ENCODE measurements at regions not wholly inside any gene's neighbourhood (a gene's known extent, or its start where the extent isn't known, plus 50 kb on each side); places are given as distances from the start of the nearest gene placed in this dataset.

- Mint-ChIP-seq H3K4me3 (no peak overlapping the region), H3K4me1 (ENCODE audit: low read depth in 2 of 2) (no peaks in the 10 kb centered on the region), H3K27ac (no peak overlapping the region), H3K27me3 (no peaks in the 10 kb centered on the region), H3K9me3 (peaks cover 4% of the 10 kb centered on the region), H3K36me3 (no peaks in the 10 kb centered on the region)
- ATAC-seq (no peak), DNase-seq (ENCODE audit: low spot score) (no peak)
Measured at GRCh38 chr5:61969347-61969746, 336.7 kb upstream of the KIF2A start.

- no peaks in the 10 kb centered on the region for H3K36me3 Mint-ChIP-seq
- DNase-seq (ENCODE audit: low spot score) (no peak), ATAC-seq (no peak)
- H3K27ac Mint-ChIP-seq = no peak overlapping the region
- H3K4me1 Mint-ChIP-seq (ENCODE audit: low read depth in 2 of 2) = no peaks in the 10 kb centered on the region
- H3K4me3 Mint-ChIP-seq = no peak overlapping the region
- peaks cover 4% of the 10 kb centered on the region for H3K9me3 Mint-ChIP-seq
- H3K27me3 Mint-ChIP-seq = no peaks in the 10 kb centered on the region
Measured at GRCh38 chr5:61969755-61970154, 336.3 kb upstream of the KIF2A start.

DNA sequence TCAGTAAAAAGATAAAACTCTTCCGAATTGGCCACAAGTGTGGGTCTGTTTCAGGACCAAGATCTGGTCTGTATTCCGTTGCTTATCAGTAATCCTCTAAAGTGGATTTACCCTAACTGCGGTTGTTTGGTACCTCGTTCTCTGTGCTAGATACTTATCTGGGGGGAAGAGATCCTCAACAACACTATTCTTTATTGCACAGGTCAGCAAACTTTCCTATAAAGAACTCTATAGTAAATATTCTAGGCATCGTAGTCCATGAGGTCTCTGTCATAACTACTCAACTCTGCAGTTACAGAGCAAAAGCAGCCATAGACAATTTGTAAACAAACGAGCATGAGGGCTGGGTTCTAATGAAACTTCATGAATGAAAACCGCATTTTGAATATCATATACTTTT, 335.8 kb upstream of the KIF2A start:
- no peak overlapping the region for H3K4me3 Mint-ChIP-seq
- H3K9me3 Mint-ChIP-seq = peaks cover 4% of the 10 kb centered on the region
- no peak for ATAC-seq

DNA sequence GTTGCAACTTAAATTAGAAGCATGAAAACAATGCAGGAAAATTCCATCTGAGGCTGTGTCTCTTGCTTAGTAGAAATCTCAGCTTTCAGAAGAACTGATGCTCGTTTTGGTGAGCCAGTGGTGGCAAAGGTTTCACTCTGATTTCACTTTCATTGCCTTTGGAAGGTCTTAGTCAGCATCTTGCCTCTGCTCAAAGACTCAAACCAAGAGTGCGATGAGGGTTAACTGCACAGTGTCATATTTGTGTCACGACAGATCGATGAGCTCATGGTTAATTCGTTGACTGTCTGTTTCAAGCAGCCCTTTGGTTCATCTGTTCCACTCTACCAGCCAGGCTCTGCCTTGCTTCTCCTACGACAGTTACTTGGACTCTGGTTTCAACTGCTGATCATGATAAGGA, 331.3 kb upstream of the KIF2A start:
- ATAC-seq (peak in 1 of 2 donors; percentile 48), DNase-seq (ENCODE audit: low spot score) (no peak)
- H3K36me3 Mint-ChIP-seq = no peaks in the 10 kb centered on the region
- no peaks in the 10 kb centered on the region for H3K4me1 Mint-ChIP-seq (ENCODE audit: low read depth in 2 of 2)
- H3K27me3 Mint-ChIP-seq = peaks cover 0 to 2% of the 10 kb centered on the region in 2 donors
- H3K9me3 Mint-ChIP-seq = peaks cover 7% of the 10 kb centered on the region
- H3K4me3 Mint-ChIP-seq = no peak overlapping the region
- no peak overlapping the region for H3K27ac Mint-ChIP-seq

More for the DNA sequence above, 335.8 kb upstream of the KIF2A start:
- DNase-seq (ENCODE audit: low spot score) = no peak
- no peak overlapping the region for H3K27ac Mint-ChIP-seq
- no peaks in the 10 kb centered on the region for H3K36me3 Mint-ChIP-seq
- H3K27me3 Mint-ChIP-seq = no peaks in the 10 kb centered on the region
- no peaks in the 10 kb centered on the region for H3K4me1 Mint-ChIP-seq (ENCODE audit: low read depth in 2 of 2)

DNA sequence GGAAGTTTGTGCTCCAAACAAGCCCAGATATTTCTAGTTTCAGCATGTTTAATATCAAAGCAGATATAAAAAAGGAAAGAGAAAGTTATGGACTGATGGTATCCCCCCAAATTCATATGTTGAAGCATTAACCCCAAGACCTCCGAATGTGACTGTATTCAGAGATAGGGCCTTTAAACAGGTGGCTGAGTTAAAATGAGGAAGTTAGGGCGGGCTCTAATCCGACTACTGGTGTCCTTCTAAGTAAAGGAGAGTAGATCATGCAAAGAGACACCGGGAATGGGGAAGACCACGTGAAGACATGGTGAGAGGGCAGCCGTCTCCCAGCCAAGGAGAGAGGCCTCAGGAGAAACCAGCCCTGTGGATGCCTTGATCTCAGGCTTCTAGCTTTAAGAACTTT, 324.1 kb upstream of the KIF2A start:
- Mint-ChIP-seq H3K4me1 (ENCODE audit: low read depth in 2 of 2) (no peaks in the 10 kb centered on the region), H3K27ac (no peak overlapping the region), H3K27me3 (no peaks in the 10 kb centered on the region), H3K9me3 (peaks cover 6% of the 10 kb centered on the region), H3K36me3 (no peaks in the 10 kb centered on the region), H3K4me3 (no peak overlapping the region)
- ATAC-seq (no peak), DNase-seq (ENCODE audit: low spot score) (no peak)

DNA sequence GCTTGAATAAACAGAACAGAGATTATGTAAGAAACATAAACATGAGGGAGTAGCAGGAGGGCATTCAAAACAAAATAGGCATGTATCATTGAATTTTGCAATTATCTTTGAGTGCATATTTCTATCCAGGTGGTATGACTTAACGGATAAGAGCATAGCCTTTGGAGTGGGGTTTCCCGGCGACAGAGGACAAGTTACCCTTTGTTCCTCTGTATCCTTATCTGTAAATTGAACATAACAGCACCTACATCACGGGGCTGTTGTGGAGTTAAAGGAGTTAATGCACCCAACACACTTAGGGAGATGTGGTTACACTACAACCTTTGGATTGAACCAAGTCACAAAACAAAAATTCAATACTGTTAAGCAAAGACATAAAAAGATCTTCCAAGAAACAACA, 314.6 kb upstream of the KIF2A start:
- Mint-ChIP-seq H3K4me1 (ENCODE audit: low read depth in 2 of 2) (no peaks in the 10 kb centered on the region), H3K9me3 (peaks cover 3% of the 10 kb centered on the region), H3K27me3 (no peaks in the 10 kb centered on the region), H3K36me3 (no peaks in the 10 kb centered on the region), H3K4me3 (no peak overlapping the region), H3K27ac (no peak overlapping the region)
- ATAC-seq (no peak), DNase-seq (ENCODE audit: low spot score) (no peak)

DNA sequence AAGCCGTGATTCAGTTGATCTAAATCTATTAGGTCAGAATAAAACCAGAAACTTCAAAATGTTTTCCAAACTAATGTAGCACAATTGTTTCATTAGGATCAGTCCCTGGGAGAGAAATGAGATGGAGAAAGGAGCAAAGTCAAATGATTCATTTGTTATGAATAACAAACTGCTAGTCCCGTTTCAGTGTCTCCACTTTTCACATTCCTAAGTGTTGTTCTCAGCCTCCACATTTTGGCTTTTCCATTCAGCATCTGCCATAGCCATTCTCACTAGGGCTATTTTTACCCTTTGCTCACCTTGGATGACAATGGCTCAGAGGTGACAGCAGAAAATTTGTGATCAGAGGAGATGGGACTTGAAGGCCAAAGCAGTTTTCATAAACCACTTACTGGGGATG, 314.1 kb upstream of the KIF2A start:
- Mint-ChIP-seq H3K27ac (no peak overlapping the region), H3K9me3 (peaks cover 3% of the 10 kb centered on the region), H3K4me1 (ENCODE audit: low read depth in 2 of 2) (no peaks in the 10 kb centered on the region), H3K4me3 (no peak overlapping the region), H3K27me3 (no peaks in the 10 kb centered on the region), H3K36me3 (no peaks in the 10 kb centered on the region)
- DNase-seq (ENCODE audit: low spot score) (no peak), ATAC-seq (no peak)

GRCh38 chr5:61993295-61993927, 312.6 kb upstream of the KIF2A start:
- Mint-ChIP-seq H3K27me3 (no peaks in the 10 kb centered on the region), H3K9me3 (peaks cover 3% of the 10 kb centered on the region), H3K36me3 (no peaks in the 10 kb centered on the region), H3K27ac (no peak overlapping the region), H3K4me1 (ENCODE audit: low read depth in 2 of 2) (no peaks in the 10 kb centered on the region), H3K4me3 (no peak overlapping the region)
- no peak for DNase-seq (ENCODE audit: low spot score)
- no peak for ATAC-seq

GRCh38 chr5:61994171-61994570, 311.8 kb upstream of the KIF2A start:
- ATAC-seq (no peak), DNase-seq (ENCODE audit: low spot score) (no peak)
- no peaks in the 10 kb centered on the region for H3K36me3 Mint-ChIP-seq
- peaks cover 3% of the 10 kb centered on the region for H3K9me3 Mint-ChIP-seq
- no peak overlapping the region for H3K4me3 Mint-ChIP-seq
- H3K27me3 Mint-ChIP-seq = no peaks in the 10 kb centered on the region
- no peaks in the 10 kb centered on the region for H3K4me1 Mint-ChIP-seq (ENCODE audit: low read depth in 2 of 2)
- H3K27ac Mint-ChIP-seq = no peak overlapping the region

- ATAC-seq = no peak
- no peaks in the 10 kb centered on the region for H3K36me3 Mint-ChIP-seq
Measured at GRCh38 chr5:61995486-61995885, 310.5 kb upstream of the KIF2A start.

DNA sequence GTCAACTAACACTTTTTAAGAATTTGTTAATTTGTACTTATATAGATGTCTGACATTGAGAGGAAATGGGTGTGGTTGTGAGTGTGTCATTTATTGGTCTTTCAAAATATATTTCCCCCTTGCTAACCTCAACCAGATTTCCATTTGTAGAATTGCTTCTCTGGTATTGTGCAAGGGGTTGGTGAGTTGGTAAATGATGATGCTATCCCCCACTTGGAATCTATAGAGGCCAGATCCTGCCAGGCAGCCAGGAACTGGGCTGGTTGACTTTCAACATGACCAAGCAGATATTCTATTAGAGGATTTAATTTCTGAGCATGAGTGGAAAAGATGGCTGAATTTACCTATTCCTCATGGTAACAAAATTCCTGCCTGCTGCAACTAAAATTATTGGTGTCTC, 306.6 kb upstream of the KIF2A start:
- Mint-ChIP-seq H3K27me3 (no peaks in the 10 kb centered on the region), H3K27ac (no peak overlapping the region), H3K4me1 (ENCODE audit: low read depth in 2 of 2) (no peaks in the 10 kb centered on the region), H3K9me3 (peaks cover 6% of the 10 kb centered on the region), H3K4me3 (no peak overlapping the region), H3K36me3 (no peaks in the 10 kb centered on the region)
- DNase-seq (ENCODE audit: low spot score) (no peak), ATAC-seq (no peak)

More at GRCh38 chr5:61995486-61995885, 310.5 kb upstream of the KIF2A start:
- H3K4me3 Mint-ChIP-seq = no peak overlapping the region
- H3K4me1 Mint-ChIP-seq (ENCODE audit: low read depth in 2 of 2) = no peaks in the 10 kb centered on the region
- DNase-seq (ENCODE audit: low spot score) = no peak
- no peaks in the 10 kb centered on the region for H3K27me3 Mint-ChIP-seq
- H3K9me3 Mint-ChIP-seq = no peaks in the 10 kb centered on the region
- no peak overlapping the region for H3K27ac Mint-ChIP-seq

DNA sequence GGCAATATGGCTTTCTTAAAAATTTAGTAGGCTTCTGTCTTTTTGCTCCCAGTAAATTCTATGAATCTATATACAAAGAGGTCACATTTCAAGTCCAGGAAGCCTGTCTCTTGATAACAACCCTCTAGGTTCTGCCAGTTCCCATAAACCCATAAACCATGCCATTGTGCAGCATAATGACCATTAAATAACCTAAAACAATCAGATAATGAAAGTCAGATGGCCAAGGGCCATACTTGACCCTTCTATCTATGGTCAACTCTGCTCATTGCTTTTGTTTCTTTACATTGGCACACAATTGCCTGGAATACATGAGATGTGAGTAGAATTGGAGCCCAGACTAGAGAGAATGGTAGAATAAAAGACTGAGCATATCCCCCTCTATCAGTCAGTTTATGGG, 305.4 kb upstream of the KIF2A start:
- ATAC-seq (no peak), DNase-seq (ENCODE audit: low spot score) (no peak)
- Mint-ChIP-seq H3K27ac (no peak overlapping the region), H3K4me1 (ENCODE audit: low read depth in 2 of 2) (no peaks in the 10 kb centered on the region), H3K4me3 (no peak overlapping the region), H3K36me3 (no peaks in the 10 kb centered on the region), H3K27me3 (peaks cover 0 to 2% of the 10 kb centered on the region in 2 donors), H3K9me3 (peaks cover 13% of the 10 kb centered on the region)

- Mint-ChIP-seq H3K27ac (no peak overlapping the region), H3K36me3 (no peaks in the 10 kb centered on the region), H3K27me3 (peaks cover 0 to 2% of the 10 kb centered on the region in 2 donors), H3K4me1 (ENCODE audit: low read depth in 2 of 2) (no peaks in the 10 kb centered on the region), H3K4me3 (no peak overlapping the region), H3K9me3 (peaks cover 13% of the 10 kb centered on the region)
- ATAC-seq (no peak), DNase-seq (ENCODE audit: low spot score) (no peak)
Measured at GRCh38 chr5:62001640-62002039, 304.4 kb upstream of the KIF2A start.

DNA sequence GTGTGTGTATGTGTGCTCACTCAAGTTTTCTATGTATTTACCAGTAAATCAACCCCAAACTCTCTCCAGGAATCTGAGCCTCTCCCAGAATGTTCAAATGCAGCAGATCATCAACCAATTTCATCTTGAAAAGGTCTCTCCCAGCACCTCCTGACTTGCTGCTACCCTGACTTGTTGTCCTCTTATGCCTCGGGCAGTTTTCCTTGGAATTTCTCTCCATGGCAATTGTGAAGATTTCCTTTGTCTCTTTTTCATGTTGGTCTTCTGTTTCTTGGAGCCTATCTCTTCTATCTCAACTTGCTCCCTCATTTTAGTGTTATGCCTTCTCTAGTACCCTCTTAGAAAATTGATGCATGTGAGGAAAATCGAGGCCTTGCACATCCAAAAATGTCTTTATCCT, 303.6 kb upstream of the KIF2A start:
- ATAC-seq = no peak
- Mint-ChIP-seq H3K27ac (no peak overlapping the region), H3K4me3 (no peak overlapping the region), H3K4me1 (ENCODE audit: low read depth in 2 of 2) (no peaks in the 10 kb centered on the region), H3K9me3 (peaks cover 15% of the 10 kb centered on the region), H3K36me3 (no peaks in the 10 kb centered on the region), H3K27me3 (peaks cover 0 to 2% of the 10 kb centered on the region in 2 donors)
- no peak for DNase-seq (ENCODE audit: low spot score)

- no peak overlapping the region for H3K4me3 Mint-ChIP-seq
- no peaks in the 10 kb centered on the region for H3K36me3 Mint-ChIP-seq
- H3K4me1 Mint-ChIP-seq (ENCODE audit: low read depth in 2 of 2) = no peaks in the 10 kb centered on the region
- H3K27me3 Mint-ChIP-seq = peaks cover 0 to 2% of the 10 kb centered on the region in 2 donors
- ATAC-seq (no peak), DNase-seq (ENCODE audit: low spot score) (no peak)
- H3K27ac Mint-ChIP-seq = no peak overlapping the region
- H3K9me3 Mint-ChIP-seq = peaks cover 18% of the 10 kb centered on the region
Measured at GRCh38 chr5:62005551-62005950, 300.5 kb upstream of the KIF2A start.
